HEK293 (cell line): ENCODE measurements at regions not wholly inside any gene's neighbourhood (a gene's known extent, or its start where the extent isn't known, plus 50 kb on each side); places are given as distances from the start of the nearest gene placed in this dataset.

Source experiments
- CTCF ChIP-seq: fragments of 450-650 bp; formaldehyde crosslinking; IDR thresholded peaks from 2 replicates; pipeline ENCODE4 v1.5.1; 2016; ENCODE audit warnings: missing biosample characterization, missing genetic modification characterization
- MEIS1 ChIP-seq: sonication (generic); formaldehyde crosslinking; IDR thresholded peaks from 2 replicates; pipeline ENCODE4 v1.8.1; 2022; ENCODE audit warnings: missing genetic modification reagents, mild to moderate bottlenecking, borderline replicate concordance
- REST ChIP-seq: fragments of 450-650 bp; formaldehyde crosslinking; IDR thresholded peaks from 2 replicates; pipeline ENCODE4 v1.5.1; 2016; ENCODE audit warnings: missing biosample characterization, missing genetic modification characterization
- ZNF10 ChIP-seq: fragments of 450-650 bp; formaldehyde crosslinking; IDR thresholded peaks from 2 replicates; pipeline ENCODE4 v1.5.1; 2017; ENCODE audit warnings: missing biosample characterization, missing genetic modification characterization
- ZNF639 ChIP-seq: fragments of 450-650 bp; formaldehyde crosslinking; IDR thresholded peaks from 2 replicates; pipeline ENCODE4 v1.5.1; 2016; ENCODE audit warnings: missing biosample characterization, missing genetic modification characterization
- ZNF654 ChIP-seq: fragments of 450-650 bp; formaldehyde crosslinking; IDR thresholded peaks from 2 replicates; pipeline ENCODE4 v1.5.1; 2016; ENCODE audit warnings: low read depth, missing biosample characterization, missing genetic modification characterization
- ZSCAN23 ChIP-seq: fragments of 450-650 bp; formaldehyde crosslinking; IDR thresholded peaks from 2 replicates; pipeline ENCODE4 v1.5.1; 2016; ENCODE audit warnings: missing biosample characterization, missing genetic modification characterization
- TF ChIP-seq, protein P1 (sequence below): fragments of 450-650 bp; formaldehyde crosslinking; IDR thresholded peaks from 2 replicates; pipeline ENCODE4 v1.5.1; 2017; ENCODE audit warnings: missing biosample characterization, missing genetic modification characterization

- TF ChIP-seq, protein P1, sequence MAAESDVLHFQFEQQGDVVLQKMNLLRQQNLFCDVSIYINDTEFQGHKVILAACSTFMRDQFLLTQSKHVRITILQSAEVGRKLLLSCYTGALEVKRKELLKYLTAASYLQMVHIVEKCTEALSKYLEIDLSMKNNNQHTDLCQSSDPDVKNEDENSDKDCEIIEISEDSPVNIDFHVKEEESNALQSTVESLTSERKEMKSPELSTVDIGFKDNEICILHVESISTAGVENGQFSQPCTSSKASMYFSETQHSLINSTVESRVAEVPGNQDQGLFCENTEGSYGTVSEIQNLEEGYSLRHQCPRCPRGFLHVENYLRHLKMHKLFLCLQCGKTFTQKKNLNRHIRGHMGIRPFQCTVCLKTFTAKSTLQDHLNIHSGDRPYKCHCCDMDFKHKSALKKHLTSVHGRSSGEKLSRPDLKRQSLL (tag by site-specific recombination): no peak
- no peak for TF ChIP-seq MEIS1 (CRISPR knock-in tag)
- no peak for TF ChIP-seq CTCF (tag by site-specific recombination)
- no peak for TF ChIP-seq REST (tag by site-specific recombination)
- TF ChIP-seq ZSCAN23 (tag by site-specific recombination): no peak
- TF ChIP-seq ZNF639: no peak
- no peak for TF ChIP-seq ZNF10 (tag by site-specific recombination)
- no peak for TF ChIP-seq ZNF654 (tag by site-specific recombination)
These were observed 199.6 kb downstream of the SHOX2 start for GRCh38 chr3:157906627-157907026.
